ENCODE measurements at regions not wholly inside any gene's neighbourhood (a gene's known extent, or its start where the extent isn't known, plus 50 kb on each side); places are given as distances from the start of the nearest gene placed in this dataset.

GRCh38 chr11:94671553-94672366 is 96.4 kb upstream of the AMOTL1 start:
- in situ Hi-C loops (cut with MboI; ENCODE audit: low pct_ligation_motif_present in 1 of 4, low pct_unique_long_range_greater_than_20kb in 1 of 4, low sequenced_read_pairs in 3 of 4) (no loop called here), intact Hi-C loops (cut with DNase I; ENCODE audit: low total_unique reads) (no loop called here)
- WGBS, 2 donors (ENCODE audit: low coverage in 1 of 2) = 95% methylated on average over 7 of the region's 8 CpGs; no CpG with 5 or more reads in 1 of the 2 donors
- Histone ChIP-seq H3K4me1 (no peaks in the 10 kb centered on the region), H3K27me3 (peaks cover 2% of the 10 kb centered on the region), H3K36me3 (no peaks in the 10 kb centered on the region), H3K27ac (no peak overlapping the region), H3K9me3 (no peaks in the 10 kb centered on the region), H3K4me3 (no peak overlapping the region)
- DNase-seq = no peak
- TF ChIP-seq EP300 (IDR thresholded peaks at IDR 0.05; ENCODE audit: low read depth) (no peak), POLR2A (IDR thresholded peaks at IDR 0.05) (no peak), CTCF (IDR thresholded peaks at IDR 0.05) (no peak), POLR2AphosphoS5 (IDR thresholded peaks at IDR 0.05) (no peak)

- no peak overlapping the region for H3K4me3 ChIP-seq
- TF ChIP-seq POLR2AphosphoS5 (IDR thresholded peaks at IDR 0.05) = no peak
- no peak for TF ChIP-seq CTCF (IDR thresholded peaks at IDR 0.05)
- TF ChIP-seq EP300 (IDR thresholded peaks at IDR 0.05; ENCODE audit: low read depth) = no peak
- TF ChIP-seq POLR2A (IDR thresholded peaks at IDR 0.05) = no peak
- H3K4me1 ChIP-seq = no peaks in the 10 kb centered on the region
- in situ Hi-C loops (cut with MboI; ENCODE audit: low pct_ligation_motif_present in 1 of 4, low pct_unique_long_range_greater_than_20kb in 1 of 4, low sequenced_read_pairs in 3 of 4) (no loop called here), intact Hi-C loops (cut with DNase I; ENCODE audit: low total_unique reads) (no loop called here)
- peaks cover 7% of the 10 kb centered on the region for H3K27me3 ChIP-seq
- H3K36me3 ChIP-seq = no peaks in the 10 kb centered on the region
- no peaks in the 10 kb centered on the region for H3K9me3 ChIP-seq
- WGBS, 2 donors (ENCODE audit: low coverage in 1 of 2) = 91% methylated on average over 8 of the region's 8 CpGs; no CpG with 5 or more reads in 1 of the 2 donors
- no peak overlapping the region for H3K27ac ChIP-seq
- DNase-seq = no peak
These were observed 95.5 kb upstream of the AMOTL1 start for GRCh38 chr11:94672636-94673035.

GRCh38 chr11:94673386-94673785 is 94.8 kb upstream of the AMOTL1 start:
- Histone ChIP-seq H3K4me1 (no peaks in the 10 kb centered on the region), H3K36me3 (no peaks in the 10 kb centered on the region), H3K27me3 (peaks cover 7% of the 10 kb centered on the region), H3K27ac (no peak overlapping the region), H3K4me3 (no peak overlapping the region), H3K9me3 (no peaks in the 10 kb centered on the region)
- no peak for DNase-seq
- TF ChIP-seq POLR2AphosphoS5 (IDR thresholded peaks at IDR 0.05) = no peak
- TF ChIP-seq CTCF (IDR thresholded peaks at IDR 0.05) = no peak
- TF ChIP-seq POLR2A (IDR thresholded peaks at IDR 0.05) = no peak
- no peak for TF ChIP-seq EP300 (IDR thresholded peaks at IDR 0.05; ENCODE audit: low read depth)
- 82 to 88% methylated on average over 1 to 2 of the region's 2 CpGs for WGBS, 2 donors (ENCODE audit: low coverage in 1 of 2)
- intact Hi-C loops (cut with DNase I; ENCODE audit: low total_unique reads) = no loop called here
- in situ Hi-C loops (cut with MboI; ENCODE audit: low pct_ligation_motif_present in 1 of 4, low pct_unique_long_range_greater_than_20kb in 1 of 4, low sequenced_read_pairs in 3 of 4) = no loop called here

- intact Hi-C loops (cut with DNase I; ENCODE audit: low total_unique reads) (no loop called here), in situ Hi-C loops (cut with MboI; ENCODE audit: low pct_ligation_motif_present in 1 of 4, low pct_unique_long_range_greater_than_20kb in 1 of 4, low sequenced_read_pairs in 3 of 4) (no loop called here)
- no peak for DNase-seq
- 65 to 73% methylated on average over 2 to 6 of the region's 6 CpGs for WGBS, 2 donors (ENCODE audit: low coverage in 1 of 2)
- no peak overlapping the region for H3K4me3 ChIP-seq
- TF ChIP-seq CTCF (IDR thresholded peaks at IDR 0.05) (no peak), EP300 (IDR thresholded peaks at IDR 0.05; ENCODE audit: low read depth) (no peak), POLR2AphosphoS5 (IDR thresholded peaks at IDR 0.05) (no peak), POLR2A (IDR thresholded peaks at IDR 0.05) (no peak)
- no peaks in the 10 kb centered on the region for H3K36me3 ChIP-seq
- no peaks in the 10 kb centered on the region for H3K9me3 ChIP-seq
- no peaks in the 10 kb centered on the region for H3K4me1 ChIP-seq
- H3K27me3 ChIP-seq = peaks cover 7% of the 10 kb centered on the region
- H3K27ac ChIP-seq = no peak overlapping the region
These were observed 94.1 kb upstream of the AMOTL1 start for GRCh38 chr11:94673951-94674491.
